HG03354 (cell line): ENCODE measurements at regions not wholly inside any gene's neighbourhood (a gene's known extent, or its start where the extent isn't known, plus 50 kb on each side); places are given as distances from the start of the nearest gene placed in this dataset.
"Not testable (repeated sequence)": the region's sequence is repeated elsewhere in the genome, so short reads cannot be mapped to it uniquely, and the experiment has no call there.

ENCODE experiments used
- ATAC-seq: cut with Tn5 transposase; IDR thresholded peaks from one replicate; pipeline ENCODE4 v1.9.1; 2021; ENCODE audit warnings: mild to moderate bottlenecking; ENCODE audit not compliant: unreplicated experiment, poor library complexity, severe bottlenecking

GRCh38 chr4:116362583-116362982 is 722.8 kb downstream of the TRAM1L1 start:
- no peak for ATAC-seq

GRCh38 chr4:116361790-116362189 is 723.6 kb downstream of the TRAM1L1 start:
- no peak for ATAC-seq

GRCh38 chr4:116358633-116359222 is 726.6 kb downstream of the TRAM1L1 start:
- ATAC-seq: peak; percentile 98

- no peak for ATAC-seq
Measured at GRCh38 chr4:116357758-116358157, 727.6 kb downstream of the TRAM1L1 start.

GRCh38 chr4:116346750-116347149 is 738.6 kb downstream of the TRAM1L1 start:
- ATAC-seq: no peak

- ATAC-seq: no peak
Measured at GRCh38 chr4:116343809-116344208, 741.6 kb downstream of the TRAM1L1 start.

- ATAC-seq: no peak
Measured at GRCh38 chr4:116342143-116342542, 743.2 kb downstream of the TRAM1L1 start.

GRCh38 chr4:116332508-116332907 is 752.9 kb downstream of the TRAM1L1 start:
- ATAC-seq: no peak

GRCh38 chr4:116328261-116328860 is 757.0 kb downstream of the TRAM1L1 start:
- no peak for ATAC-seq

GRCh38 chr4:116323606-116324005 is 761.8 kb downstream of the TRAM1L1 start:
- ATAC-seq: no peak

- no peak for ATAC-seq
Measured at GRCh38 chr4:116321471-116321870, 763.9 kb downstream of the TRAM1L1 start.

GRCh38 chr4:116320859-116321258 is 764.5 kb downstream of the TRAM1L1 start:
- no peak for ATAC-seq

GRCh38 chr4:116303736-116304188 is 781.6 kb downstream of the TRAM1L1 start:
- no peak for ATAC-seq

GRCh38 chr4:116302990-116303735 is 782.2 kb downstream of the TRAM1L1 start:
- ATAC-seq: no peak

- no peak for ATAC-seq
Measured at GRCh38 chr4:116275006-116275405, 810.4 kb downstream of the TRAM1L1 start.

GRCh38 chr4:116272336-116272735 is 813.0 kb downstream of the TRAM1L1 start:
- no peak for ATAC-seq

GRCh38 chr4:116260931-116261330 is 824.4 kb downstream of the TRAM1L1 start:
- not testable (repeated sequence) for ATAC-seq

- no peak for ATAC-seq
Measured at GRCh38 chr4:116244771-116245170, 840.6 kb downstream of the TRAM1L1 start.

GRCh38 chr4:116243431-116243830 is 841.9 kb downstream of the TRAM1L1 start:
- ATAC-seq: no peak

- no peak for ATAC-seq
Measured at GRCh38 chr4:116233971-116234370, 851.4 kb downstream of the TRAM1L1 start.

- not testable (repeated sequence) for ATAC-seq
Measured at GRCh38 chr4:116231999-116232398, 853.4 kb downstream of the TRAM1L1 start.
